OCI-LY1 (cell line): ENCODE measurements at regions not wholly inside any gene's neighbourhood (a gene's known extent, or its start where the extent isn't known, plus 50 kb on each side); places are given as distances from the start of the nearest gene placed in this dataset.

Experiments used
- EZH2 ChIP-seq: fragments of 200-600 bp; sonication (generic), shearing (Covaris generic); IDR thresholded peaks from 2 replicates; pipeline ENCODE4 v1.8.0; 2017; ENCODE audit warnings: borderline replicate concordance, mixed run types, mild to moderate bottlenecking, antibody characterized with exemption, low read length, moderate library complexity, mixed read lengths
- TF ChIP-seq, protein P1 (sequence below): fragments of 200-600 bp; sonication (generic), shearing (Covaris generic); IDR thresholded peaks from 2 replicates; pipeline ENCODE4 v1.5.1; 2017; ENCODE audit warnings: mild to moderate bottlenecking, antibody characterized with exemption, low read length, moderate library complexity, mixed read lengths

DNA sequence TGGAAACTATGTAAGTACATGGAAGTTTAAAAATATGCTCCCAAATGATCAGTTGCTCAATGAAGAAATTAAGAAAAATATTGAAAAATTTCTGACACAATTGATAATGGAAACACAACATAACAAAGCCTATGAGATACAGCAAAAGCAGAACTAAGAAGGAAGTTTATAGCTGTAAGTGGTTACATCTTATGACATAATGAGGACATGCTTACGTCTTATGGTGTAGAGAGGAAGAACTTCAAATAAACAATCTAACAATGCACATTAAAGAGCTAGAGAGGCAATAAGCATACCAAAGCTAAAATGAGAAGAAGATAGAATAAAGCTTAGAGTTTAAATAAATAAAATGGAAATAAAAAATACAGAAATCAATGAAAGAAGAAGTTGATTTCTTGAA, 50.0 kb upstream of the CEACAM21 start:
- TF ChIP-seq, protein P1, sequence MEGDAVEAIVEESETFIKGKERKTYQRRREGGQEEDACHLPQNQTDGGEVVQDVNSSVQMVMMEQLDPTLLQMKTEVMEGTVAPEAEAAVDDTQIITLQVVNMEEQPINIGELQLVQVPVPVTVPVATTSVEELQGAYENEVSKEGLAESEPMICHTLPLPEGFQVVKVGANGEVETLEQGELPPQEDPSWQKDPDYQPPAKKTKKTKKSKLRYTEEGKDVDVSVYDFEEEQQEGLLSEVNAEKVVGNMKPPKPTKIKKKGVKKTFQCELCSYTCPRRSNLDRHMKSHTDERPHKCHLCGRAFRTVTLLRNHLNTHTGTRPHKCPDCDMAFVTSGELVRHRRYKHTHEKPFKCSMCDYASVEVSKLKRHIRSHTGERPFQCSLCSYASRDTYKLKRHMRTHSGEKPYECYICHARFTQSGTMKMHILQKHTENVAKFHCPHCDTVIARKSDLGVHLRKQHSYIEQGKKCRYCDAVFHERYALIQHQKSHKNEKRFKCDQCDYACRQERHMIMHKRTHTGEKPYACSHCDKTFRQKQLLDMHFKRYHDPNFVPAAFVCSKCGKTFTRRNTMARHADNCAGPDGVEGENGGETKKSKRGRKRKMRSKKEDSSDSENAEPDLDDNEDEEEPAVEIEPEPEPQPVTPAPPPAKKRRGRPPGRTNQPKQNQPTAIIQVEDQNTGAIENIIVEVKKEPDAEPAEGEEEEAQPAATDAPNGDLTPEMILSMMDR = no peak
- no peak for TF ChIP-seq EZH2
